ENCODE measurements at regions not wholly inside any gene's neighbourhood (a gene's known extent, or its start where the extent isn't known, plus 50 kb on each side); places are given as distances from the start of the nearest gene placed in this dataset.

DNA sequence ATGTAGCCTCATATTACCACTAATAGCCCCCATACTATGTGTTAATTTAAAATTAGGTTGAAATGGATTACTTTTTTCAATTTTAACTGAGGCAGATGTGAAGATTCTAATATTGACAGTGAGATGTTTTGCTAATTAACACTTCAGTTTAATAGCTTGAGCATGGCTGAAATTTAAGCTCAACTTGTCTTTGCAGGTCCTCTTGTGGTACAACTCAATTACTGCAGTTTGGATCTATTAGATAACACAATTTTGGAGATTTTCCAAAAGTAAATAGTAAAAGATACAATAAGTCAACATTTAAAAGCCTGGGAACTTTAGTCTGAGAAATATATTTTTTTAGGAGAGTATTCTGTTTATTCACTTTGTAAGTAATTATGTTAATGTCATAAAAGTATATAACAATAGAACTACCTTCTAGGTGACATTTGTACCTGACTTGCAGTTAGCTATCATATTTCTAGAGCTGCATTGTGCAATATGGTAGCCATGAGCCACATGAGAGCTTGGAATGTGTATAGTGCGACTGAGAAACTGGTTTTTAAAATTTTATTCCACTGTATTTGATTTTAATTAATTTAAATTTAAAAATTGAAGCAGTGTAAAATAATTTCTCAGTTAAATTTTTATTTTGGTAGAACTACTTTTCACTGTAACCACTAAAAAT, 73.1 kb upstream of the FMR1 start:
- no peak for DNase-seq (ENCODE audit: low read depth)

DNA sequence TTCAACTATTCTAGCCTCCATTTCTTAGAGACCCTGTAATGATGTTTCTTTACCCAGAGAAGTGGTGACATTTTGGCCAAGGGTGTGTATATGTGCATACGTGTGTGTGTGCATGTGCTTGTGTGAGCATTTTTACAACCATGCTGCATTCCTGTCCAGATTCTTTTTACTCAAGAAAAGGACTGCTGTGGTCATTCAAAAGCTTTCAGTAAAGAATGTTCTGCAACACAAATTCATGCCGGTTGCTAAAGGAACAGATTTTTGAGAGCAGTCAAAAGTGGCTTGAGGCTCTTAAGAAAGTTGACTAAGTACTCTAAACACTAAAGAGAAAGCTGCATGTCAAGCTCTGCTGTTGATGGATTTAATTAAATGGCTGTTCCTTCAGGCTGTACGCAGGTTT, 65.0 kb upstream of the FMR1 start:
- DNase-seq (ENCODE audit: low read depth), result no peak

DNA sequence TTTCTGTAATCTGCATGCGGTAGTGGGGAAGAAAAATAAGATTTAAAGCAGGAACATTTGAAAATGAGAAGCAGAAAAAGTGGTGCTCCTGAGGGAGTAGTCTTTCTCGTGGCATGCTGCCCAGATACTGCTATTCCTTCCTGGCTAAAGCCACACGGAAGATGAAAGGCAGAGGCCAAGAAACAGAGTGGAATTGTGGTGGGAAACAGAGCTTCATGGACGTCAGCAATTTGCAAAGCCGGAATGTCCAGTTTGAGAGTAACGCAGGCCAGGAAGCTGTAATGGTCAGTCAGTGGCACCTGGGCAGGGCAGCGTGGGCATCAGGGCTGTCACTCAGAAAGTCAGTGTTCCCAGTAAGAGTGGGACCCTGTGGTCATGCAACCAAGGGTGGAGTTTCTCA, 63.7 kb upstream of the FMR1 start:
- DNase-seq (ENCODE audit: low read depth), result no peak

DNA sequence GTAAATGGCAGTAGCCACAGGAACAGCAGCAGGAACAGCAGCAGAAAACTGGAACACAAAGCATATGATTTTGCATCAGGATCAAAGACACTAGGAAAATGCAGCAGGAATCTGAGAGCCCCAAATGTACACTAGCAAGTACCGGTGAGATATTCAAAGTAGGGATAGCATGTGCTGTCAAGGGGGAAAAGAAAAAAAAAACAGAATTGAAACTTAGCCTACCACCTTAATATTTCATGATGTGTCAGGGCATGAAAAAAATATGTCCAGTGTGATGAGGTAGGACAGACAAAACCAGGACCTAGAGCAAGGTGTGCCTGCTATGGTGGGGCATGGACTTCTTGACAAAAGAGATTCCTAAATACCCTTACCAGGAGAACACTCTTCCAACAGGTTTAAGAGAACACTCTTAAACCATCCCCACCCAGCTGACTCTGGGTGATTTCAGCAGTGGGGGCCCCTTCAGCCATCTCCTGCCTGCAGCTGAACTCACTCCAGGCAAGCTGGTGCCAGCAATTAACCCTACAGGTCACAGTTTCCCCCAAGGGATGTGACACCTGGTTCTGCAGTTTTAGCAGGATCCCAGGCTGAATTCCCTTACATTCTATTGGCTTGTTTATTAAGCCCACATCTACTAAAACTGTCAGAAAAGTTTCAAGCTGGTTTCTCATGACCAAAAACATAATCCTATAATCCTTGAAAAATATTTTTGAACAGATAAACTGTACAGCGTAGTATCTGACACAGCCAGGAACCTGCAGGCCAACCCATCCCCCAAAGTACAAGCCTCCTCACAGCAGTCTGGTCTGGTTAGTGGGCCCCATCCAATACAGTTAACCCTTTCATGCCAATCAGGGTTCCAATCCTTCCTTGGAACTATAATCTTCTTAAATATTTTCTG, 62.9 kb upstream of the FMR1 start:
- DNase-seq (ENCODE audit: low read depth), result no peak

DNA sequence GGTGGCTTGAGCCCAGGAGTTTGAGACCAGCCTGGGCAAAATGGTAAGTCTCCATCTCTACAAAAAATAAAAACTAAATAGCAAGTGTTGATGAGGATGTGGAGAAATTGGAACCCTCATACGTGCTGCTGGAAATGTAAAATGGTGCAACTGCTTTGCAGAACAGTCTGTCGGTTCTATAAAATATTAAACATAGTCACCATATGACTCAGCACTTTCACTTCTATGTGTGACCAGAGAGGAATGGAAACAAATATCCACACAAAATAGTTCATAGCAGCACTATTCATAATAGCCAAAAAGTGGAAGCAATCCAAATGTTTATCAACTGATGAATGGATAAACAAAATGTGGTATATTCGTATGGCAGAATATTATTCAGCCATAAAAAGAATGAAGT, 60.8 kb upstream of the FMR1 start:
- no peak for DNase-seq (ENCODE audit: low read depth)

DNA sequence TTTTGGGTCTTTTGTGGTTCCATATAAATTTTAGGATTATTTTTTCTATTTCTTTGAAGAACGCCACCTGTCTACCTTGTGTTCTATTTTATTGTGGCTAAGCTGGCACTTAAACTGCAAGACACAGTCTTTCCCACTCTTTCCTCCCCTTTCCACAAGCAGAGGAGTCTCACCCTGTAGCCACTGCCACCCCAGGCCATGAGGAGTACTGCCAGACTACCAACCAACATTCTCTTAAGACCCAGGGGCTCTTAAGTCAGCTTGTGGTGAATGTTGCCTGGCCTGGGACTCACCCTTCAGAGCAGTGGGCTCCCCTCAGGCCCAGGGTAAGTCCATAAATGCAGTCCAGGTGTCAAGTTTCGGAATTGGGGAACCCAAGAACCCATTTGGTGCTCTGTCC, 58.0 kb upstream of the FMR1 start:
- no peak for DNase-seq (ENCODE audit: low read depth)

DNA sequence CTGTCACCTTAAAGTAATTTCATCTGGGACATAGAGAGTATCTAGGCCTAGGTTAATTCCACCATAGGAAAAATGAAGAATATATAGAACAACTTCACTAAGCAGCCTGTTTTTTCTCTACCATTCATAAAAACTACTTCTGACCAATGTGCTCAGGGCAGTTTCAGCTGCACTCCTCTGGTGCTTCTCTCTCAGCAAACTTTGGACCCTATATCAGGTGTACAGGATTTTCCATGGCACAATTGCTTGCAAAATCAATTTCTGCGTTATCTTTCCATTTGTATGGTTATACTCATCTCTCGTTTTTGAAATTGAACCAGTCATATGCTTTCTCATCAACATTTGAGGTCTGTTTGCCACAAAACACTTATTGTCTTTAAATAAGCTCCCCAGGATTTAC, 52.1 kb upstream of the FMR1 start:
- no peak for DNase-seq (ENCODE audit: low read depth)

Data from activated T-cell treated with anti-CD3 and anti-CD28 coated beads for 48 hours (primary cell).